ENCODE measurements at regions not wholly inside any gene's neighbourhood (a gene's known extent, or its start where the extent isn't known, plus 50 kb on each side); places are given as distances from the start of the nearest gene placed in this dataset.

DNA sequence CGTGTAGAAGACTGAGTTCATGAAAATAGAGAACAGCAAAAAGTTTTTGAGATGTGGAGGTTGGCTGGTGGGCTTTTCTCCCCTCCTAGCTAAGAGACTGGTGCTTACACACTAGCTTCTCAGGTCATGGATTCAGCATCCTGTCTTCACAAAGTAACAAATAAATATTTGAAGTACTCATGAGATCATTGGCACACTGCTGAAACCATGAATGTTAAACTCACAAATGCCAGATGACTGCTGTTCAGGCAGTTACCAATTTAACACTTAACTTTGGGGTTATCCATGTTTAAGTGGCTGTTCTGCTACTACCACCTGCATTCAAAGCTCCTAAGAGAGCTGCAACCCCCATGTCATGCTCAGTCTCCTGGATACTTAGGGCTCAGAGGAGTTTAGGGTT lies 119.0 kb upstream of the BET1 start:
- Histone ChIP-seq H3K14ac (ENCODE audit: insufficient read length) (no peak overlapping the region), H3K23me2 (ENCODE audit: low read depth, low read length) (no peaks in the 10 kb centered on the region), H3K4me2 (ENCODE audit: insufficient read depth in 1 of 2, low read depth in 2 of 2, low read length in 2 of 2) (no peak overlapping the region), H3K4me1 (replicated peaks in 1 of 4; ENCODE audit: control insufficient read depth in 3 of 4, insufficient read depth in 4 of 4, low read length in 3 of 4) (no peaks in the 10 kb centered on the region), H2BK12ac (ENCODE audit: low read depth, low read length) (no peak overlapping the region), H2BK5ac (ENCODE audit: low read depth, low read length) (no peak overlapping the region), H3K79me1 (ENCODE audit: low read depth, low read length) (no peaks in the 10 kb centered on the region), H3K27ac (ENCODE audit: low read depth, low read length) (no peak overlapping the region), H2BK120ac (replicated peaks; ENCODE audit: low read depth, low read length) (no peak overlapping the region), H3K56ac (replicated peaks; ENCODE audit: insufficient read length, low read depth, low read length) (no peak overlapping the region), H3K18ac (ENCODE audit: extremely low read depth, low read length) (no peak overlapping the region), H3K9ac (replicated peaks in 1 of 4; ENCODE audit: extremely low read depth in 1 of 4, low read depth in 3 of 4, low read length in 3 of 4) (no peak overlapping the region), H2AK5ac (ENCODE audit: low read depth, low read length) (no peak overlapping the region), H2BK20ac (ENCODE audit: low read length) (no peak overlapping the region), H2AFZ (ENCODE audit: low read length) (no peak overlapping the region), H4K5ac (ENCODE audit: insufficient read length, low read depth, low read length) (no peak overlapping the region), H3K27me3 (replicated peaks in 1 of 4; ENCODE audit: control insufficient read depth in 3 of 4, extremely low read depth in 1 of 4, insufficient read depth in 3 of 4, low read length in 3 of 4) (no peaks in the 10 kb centered on the region), H3K23ac (ENCODE audit: insufficient read length) (no peak overlapping the region), H3K4me3 (ENCODE audit: extremely low read depth in 1 of 4, insufficient read depth in 2 of 4, low read depth in 3 of 4, low read length in 4 of 4) (no peak overlapping the region), H3K79me2 (ENCODE audit: control insufficient read depth in 1 of 2, insufficient read depth in 2 of 2, low read length in 2 of 2) (no peaks in the 10 kb centered on the region), H4K91ac (replicated peaks; ENCODE audit: insufficient read length, low read length) (no peak overlapping the region), H2BK15ac (ENCODE audit: low read length) (no peak overlapping the region), H3K9me3 (ENCODE audit: insufficient read depth in 2 of 2, low read depth in 1 of 2, low read length in 1 of 2) (no peaks in the 10 kb centered on the region), H3K4ac (replicated peaks; ENCODE audit: insufficient read length, low read depth, low read length) (no peak overlapping the region), H3K36me3 (ENCODE audit: control insufficient read depth in 2 of 4, insufficient read depth in 4 of 4, low read length in 3 of 4) (no peaks in the 10 kb centered on the region), H4K20me1 (replicated peaks in 1 of 2; ENCODE audit: control insufficient read depth in 1 of 2, insufficient read depth in 2 of 2, low read length in 2 of 2) (no peaks in the 10 kb centered on the region), H4K8ac (ENCODE audit: extremely low read depth, insufficient read depth, low read length) (no peak overlapping the region)
- DNase-seq (ENCODE audit: low read depth in 1 of 2, low spot score in 2 of 2) (no peak), FAIRE-seq (no peak)
- TF ChIP-seq SP4 (IDR thresholded peaks at IDR 0.05; ENCODE audit: low read length) = no peak
- TF ChIP-seq SUZ12 (IDR thresholded peaks at IDR 0.05; ENCODE audit: low read length) = no peak
- no peak for TF ChIP-seq EP300 (IDR thresholded peaks at IDR 0.05; ENCODE audit: borderline replicate concordance in 1 of 2, low read depth in 2 of 2, low read length in 2 of 2)
- no peak for TF ChIP-seq CBX5 (IDR thresholded peaks at IDR 0.05; ENCODE audit: low read depth, low read length)
- TF ChIP-seq ZNF274 (IDR thresholded peaks at IDR 0.05; ENCODE audit: borderline replicate concordance, extremely low read depth, low read length) = no peak
- no peak for TF ChIP-seq EZH2 (IDR thresholded peaks at IDR 0.05; ENCODE audit: low read depth, low read length, severe bottlenecking)
- no peak for TF ChIP-seq SP1 (IDR thresholded peaks at IDR 0.05; ENCODE audit: low read depth, low read length)
- no peak for TF ChIP-seq CTCF (IDR thresholded peaks at IDR 0.05; ENCODE audit: control extremely low read depth in 1 of 3, insufficient read depth in 1 of 3, low read depth in 1 of 3, low read length in 3 of 3)
- CTCF ChIA-PET (ENCODE audit: partially characterized antibody) = interaction anchor here (1.7 kb wide), 1 partner anchor 10 kb away, joined by 6 read pairs; no protein-coding TSS in a partner anchor
- POLR2A ChIA-PET (ENCODE audit: partially characterized antibody) = no interaction called here
- 82% methylated on average over 1 of the region's 1 CpG; no CpG with 5 or more reads in 1 of the 2 experiments for WGBS, 2 experiments (ENCODE audit: extremely low coverage in 1 of 2, insufficient coverage in 1 of 2, insufficient read length in 1 of 2, insufficient replicate concordance in 2 of 2, low coverage in 1 of 2, low lambda C conversion rate in 2 of 2, missing lambda C conversion rate in 1 of 2)

Measured in H1 (cell line).